Endothelial cell of umbilical vein (primary cell): ENCODE measurements at regions not wholly inside any gene's neighbourhood (a gene's known extent, or its start where the extent isn't known, plus 50 kb on each side); places are given as distances from the start of the nearest gene placed in this dataset.

Source experiments
- BruUV-seq: library from RNA; stranded (reverse); fragments of 400-500 nt; replicated peaks from 2 replicates; lab custom pipeline; 2021; lab: Mats Ljungman, UMichigan
- CTCF ChIA-PET: fragments of 300-600, 350-600 bp; sonication (Branson Sonifier 250); formaldehyde crosslinking; loops from one replicate; lab custom pipeline; 2021; ENCODE audit warnings: antibody characterized with exemption, inconsistent platforms; lab: Charles Lee
- POLR2A ChIA-PET: fragments of 300-600, 350-600 bp; sonication (Branson Sonifier 250); formaldehyde crosslinking; loops from one replicate; lab custom pipeline; 2021; ENCODE audit warnings: antibody characterized with exemption, inconsistent platforms; lab: Charles Lee
- DNase-seq: peaks from one replicate; pipeline ENCODE4 v3.0.0-alpha.2; 2011; ENCODE audit warnings: low read depth, low spot score
- FAIRE-seq: peaks from 2 replicates; lab custom pipeline; 2011; peaks lifted over from hg19 to GRCh38; lab: Jason Lieb, UNC
- H2AFZ ChIP-seq: 2 replicates; pipeline ENCODE4 v1.6.0; 2012; ENCODE audit warnings: low read depth, low read length, control low read depth, inconsistent platforms
- H3K27ac ChIP-seq: 2 replicates; pipeline ENCODE4 v1.5.1; 2011; ENCODE audit warnings: low read depth, mild to moderate bottlenecking, control low read depth, low read length, moderate library complexity; ENCODE audit not compliant: insufficient read depth
- H3K27me3 ChIP-seq, 2 experiments: 2 replicates each; pipeline versions ENCODE4 v1.6.0 to v1.6.1; 2011; ENCODE audit warnings: low read length in 2 of 2, mixed read lengths in 1 of 2; ENCODE audit not compliant: control insufficient read depth in 2 of 2, insufficient read depth in 2 of 2
- H3K36me3 ChIP-seq, 2 experiments: 2 replicates in 1 of 2; 3 replicates in 1 of 2; pipeline ENCODE4 v1.5.1; 2011; ENCODE audit warnings: low read length in 2 of 2, mild to moderate bottlenecking in 1 of 2, moderate library complexity in 1 of 2; ENCODE audit not compliant: control insufficient read depth in 2 of 2, insufficient read depth in 2 of 2; ENCODE audit errors: extremely low read depth in 1 of 2
- H3K4me1 ChIP-seq: 3 replicates; pipeline ENCODE4 v1.5.1; 2011; ENCODE audit warnings: mild to moderate bottlenecking, low read length; ENCODE audit not compliant: control insufficient read depth, insufficient read depth; ENCODE audit errors: extremely low read depth
- H3K4me2 ChIP-seq: 2 replicates; pipeline ENCODE4 v1.6.1; 2011; ENCODE audit warnings: low read length, control low read depth, mixed read lengths; ENCODE audit not compliant: insufficient read depth
- H3K4me3 ChIP-seq, 3 experiments: fragments of 200-600 bp in 1 of 3; sonication (generic), shearing (Covaris generic) in 1 of 3; replicated peaks in 1 of 3; 2 replicates each; pipeline ENCODE4 v1.5.1; 2011 to 2016; ENCODE audit warnings: control low read depth in 3 of 3, low read length in 3 of 3, mild to moderate bottlenecking in 2 of 3, inconsistent platforms in 1 of 3, low read depth in 1 of 3, moderate library complexity in 1 of 3; ENCODE audit not compliant: insufficient read depth in 1 of 3
- H3K79me2 ChIP-seq: 2 replicates; pipeline ENCODE4 v1.6.0; 2012; ENCODE audit warnings: low read length, inconsistent platforms; ENCODE audit not compliant: control insufficient read depth, insufficient read depth
- H3K9ac ChIP-seq: replicated peaks from 2 replicates; pipeline ENCODE3; 2011; ENCODE audit warnings: low read length, control low read depth; ENCODE audit not compliant: insufficient read depth; ENCODE audit errors: extremely low read depth
- H3K9me1 ChIP-seq: replicated peaks from 3 replicates; pipeline ENCODE4 v1.6.0; 2011; ENCODE audit warnings: mild to moderate bottlenecking, low read length; ENCODE audit not compliant: control insufficient read depth, insufficient read depth; ENCODE audit errors: extremely low read depth
- H3K9me3 ChIP-seq: replicated peaks from 2 replicates; pipeline ENCODE4 v1.5.1; 2012; ENCODE audit warnings: low read length, inconsistent platforms; ENCODE audit not compliant: control insufficient read depth, insufficient read depth
- H4K20me1 ChIP-seq: replicated peaks from 2 replicates; pipeline ENCODE3; 2011; ENCODE audit warnings: mild to moderate bottlenecking, low read length; ENCODE audit not compliant: control insufficient read depth, insufficient read depth; ENCODE audit errors: extremely low read depth
- CTCF ChIP-seq, 2 donors: IDR thresholded peaks; 1 replicate in 1 of 2; 2 replicates in 1 of 2; pipeline ENCODE4 v1.5.1; 2011; ENCODE audit warnings: low read length in 2 of 2, mild to moderate bottlenecking in 2 of 2, moderate library complexity in 2 of 2, control low read depth in 1 of 2, inconsistent platforms in 1 of 2, low read depth in 1 of 2; ENCODE audit not compliant: insufficient read depth in 1 of 2; ENCODE audit errors: extremely low read depth in 1 of 2
- EZH2 ChIP-seq: IDR thresholded peaks from 2 replicates; pipeline ENCODE4 v1.6.1; 2012; ENCODE audit warnings: borderline replicate concordance, low read depth, mild to moderate bottlenecking, moderate library complexity, low read length, inconsistent platforms; ENCODE audit not compliant: severe bottlenecking
- GATA2 ChIP-seq: IDR thresholded peaks from 2 replicates; pipeline ENCODE4 v1.7.0; 2011; ENCODE audit warnings: low read depth, mild to moderate bottlenecking, moderate library complexity, mixed read lengths, low read length; ENCODE audit not compliant: insufficient read length, insufficient read depth
- JUN ChIP-seq: IDR thresholded peaks from 2 replicates; pipeline ENCODE4 v1.6.1; 2011; ENCODE audit warnings: borderline replicate concordance, low read depth; ENCODE audit not compliant: insufficient read length, insufficient read depth
- MYC ChIP-seq: IDR thresholded peaks from one replicate; pipeline ENCODE4 v1.6.1; 2011; ENCODE audit warnings: mild to moderate bottlenecking, low read depth, low read length
- POLR2A ChIP-seq: IDR thresholded peaks from 2 replicates; pipeline ENCODE4 v1.6.1; 2012; ENCODE audit warnings: low read depth, mild to moderate bottlenecking, control low read depth, low read length
- POLR2AphosphoS5 ChIP-seq: IDR thresholded peaks from 2 replicates; pipeline ENCODE4 v1.6.1; 2012; ENCODE audit warnings: low read depth, mild to moderate bottlenecking, control low read depth, low read length, moderate library complexity; ENCODE audit not compliant: insufficient read depth
- dilution Hi-C: fragments of 300-500 bp; cut with MboI; formaldehyde crosslinking; loops from one replicate; pipeline ENCODE4 v1.15.0; 2019; ENCODE audit warnings: low sequenced_read_pairs; ENCODE audit not compliant: extremely low pct_ligation_motif_present
- intact Hi-C: fragments of 100-400 bp; cut with micrococcal nuclease; formaldehyde crosslinking; loops from one replicate; pipeline ENCODE4 v1.10.0; 2022
- TF ChIP-seq, protein P1 (sequence below): IDR thresholded peaks from 2 replicates; pipeline ENCODE4 v1.6.1; 2011; ENCODE audit not compliant: insufficient read depth, insufficient read length

GRCh38 chr12:73308079-73308478 is 1035.9 kb downstream of the TRHDE start:
- no peaks in the 10 kb centered on the region for H3K9me3 ChIP-seq
- ChIA-PET CTCF (no interaction called here), POLR2A (no interaction called here)
- H3K9me1 ChIP-seq, result no peaks in the 10 kb centered on the region
- H3K4me2 ChIP-seq, result no peak overlapping the region
- intact Hi-C loops (no loop called here), dilution Hi-C loops (no loop called here)
- no peaks in the 10 kb centered on the region for H4K20me1 ChIP-seq
- H3K9ac ChIP-seq, result no peak overlapping the region
- no peak overlapping the region for H2AFZ ChIP-seq
- no peak overlapping the region for H3K27ac ChIP-seq
- FAIRE-seq (no peak), DNase-seq (no peak)
- H3K79me2 ChIP-seq, result no peaks in the 10 kb centered on the region
- no TSS peak for BruUV-seq
- H3K4me1 ChIP-seq, result no peaks in the 10 kb centered on the region
- H3K36me3 ChIP-seq, result no peaks in the 10 kb centered on the region
- no peak overlapping the region for H3K4me3 ChIP-seq
- TF ChIP-seq MYC (no peak), CTCF (IDR thresholded peaks at IDR 0.05; ENCODE audit: extremely low read depth in 1 of 2, insufficient read depth in 1 of 2, low read depth in 1 of 2, low read length in 2 of 2) (no peak), POLR2AphosphoS5 (no peak), JUN (no peak), POLR2A (no peak), GATA2 (no peak), EZH2 (no peak)
- TF ChIP-seq, protein P1, sequence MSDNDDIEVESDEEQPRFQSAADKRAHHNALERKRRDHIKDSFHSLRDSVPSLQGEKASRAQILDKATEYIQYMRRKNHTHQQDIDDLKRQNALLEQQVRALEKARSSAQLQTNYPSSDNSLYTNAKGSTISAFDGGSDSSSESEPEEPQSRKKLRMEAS, result no peak
- H3K27me3 ChIP-seq, result no peaks in the 10 kb centered on the region
